GM12864 (cell line): ENCODE measurements at regions not wholly inside any gene's neighbourhood (a gene's known extent, or its start where the extent isn't known, plus 50 kb on each side); places are given as distances from the start of the nearest gene placed in this dataset.
"Not testable (repeated sequence)": the region's sequence is repeated elsewhere in the genome, so short reads cannot be mapped to it uniquely, and the experiment has no call there.

Source experiments
- DNase-seq: peaks from one replicate; pipeline ENCODE4 v3.0.0-alpha.2; 2011; ENCODE audit warnings: low read depth
- H3K4me3 ChIP-seq: 2 replicates; pipeline ENCODE4 v1.5.1; 2011; ENCODE audit warnings: mild to moderate bottlenecking, low read depth, low read length, control low read depth
- CTCF ChIP-seq: IDR thresholded peaks from 2 replicates; pipeline ENCODE4 v1.5.1; 2011; ENCODE audit warnings: low read depth, mild to moderate bottlenecking, moderate library complexity, low read length, control low read depth, inconsistent platforms; ENCODE audit errors: missing control alignments

GRCh38 chr6:145279551-145279950 lies 455.8 kb downstream of the EPM2A start:
- H3K4me3 ChIP-seq = no peak overlapping the region
- no peak for DNase-seq
- no peak for TF ChIP-seq CTCF

- TF ChIP-seq CTCF = no peak
- DNase-seq = no peak
- no peak overlapping the region for H3K4me3 ChIP-seq
These were observed 455.3 kb downstream of the EPM2A start for GRCh38 chr6:145279993-145280392.

GRCh38 chr6:145283209-145283608 lies 452.1 kb downstream of the EPM2A start:
- not testable (repeated sequence) for H3K4me3 ChIP-seq, DNase-seq

- no peak for DNase-seq
- no peak overlapping the region for H3K4me3 ChIP-seq
- TF ChIP-seq CTCF = no peak
These were observed 451.5 kb downstream of the EPM2A start for GRCh38 chr6:145283856-145284255.

- no peak for TF ChIP-seq CTCF
- no peak overlapping the region for H3K4me3 ChIP-seq
- no peak for DNase-seq
These were observed 448.4 kb downstream of the EPM2A start for GRCh38 chr6:145286916-145287315.

GRCh38 chr6:145289573-145289972 lies 445.7 kb downstream of the EPM2A start:
- DNase-seq = no peak
- no peak for TF ChIP-seq CTCF
- H3K4me3 ChIP-seq = no peak overlapping the region

- DNase-seq = no peak
These were observed 445.2 kb downstream of the EPM2A start for GRCh38 chr6:145290122-145290521.

More at GRCh38 chr6:145290122-145290521, 445.2 kb downstream of the EPM2A start:
- H3K4me3 ChIP-seq = no peak overlapping the region
- no peak for TF ChIP-seq CTCF
